WERI-Rb-1 (cell line): ENCODE measurements at regions not wholly inside any gene's neighbourhood (a gene's known extent, or its start where the extent isn't known, plus 50 kb on each side); places are given as distances from the start of the nearest gene placed in this dataset.

ENCODE experiments used
- DNase-seq: peaks from one replicate; pipeline ENCODE4 v3.0.0-alpha.2; 2020
- H3K27ac ChIP-seq: fragments of 250-450 bp; sonication (Bioruptor Pico); 2 replicates; pipeline ENCODE4 v1.5.1; 2020; ENCODE audit warnings: mild to moderate bottlenecking, moderate library complexity
- H3K27me3 ChIP-seq: fragments of 250-450 bp; sonication (Bioruptor Pico); 2 replicates; pipeline ENCODE4 v1.5.1; 2021; ENCODE audit warnings: mild to moderate bottlenecking, low read depth, moderate library complexity; ENCODE audit not compliant: insufficient read depth, severe bottlenecking
- H3K36me3 ChIP-seq: fragments of 250-450 bp; sonication (Bioruptor Pico); 2 replicates; pipeline ENCODE4 v1.5.1; 2020; ENCODE audit warnings: mild to moderate bottlenecking, moderate library complexity
- H3K4me3 ChIP-seq: 2 replicates; pipeline ENCODE4 v1.5.1; 2011; ENCODE audit warnings: low read depth, mild to moderate bottlenecking, control low read depth, low read length
- H3K9me3 ChIP-seq: fragments of 250-450 bp; sonication (Bioruptor Pico); 2 replicates; pipeline ENCODE4 v1.5.1; 2021; ENCODE audit warnings: mild to moderate bottlenecking, moderate library complexity; ENCODE audit not compliant: severe bottlenecking
- CTCF ChIP-seq: IDR thresholded peaks from 2 replicates; pipeline ENCODE4 v1.5.1; 2011; ENCODE audit warnings: low read depth, mild to moderate bottlenecking, control low read depth, inconsistent platforms, low read length

GRCh38 chr9:108628316-108628715 is 227.5 kb downstream of the ACTL7B start:
- peaks cover 2% of the 10 kb centered on the region for H3K36me3 ChIP-seq

GRCh38 chr9:108626743-108627142 is 229.0 kb downstream of the ACTL7B start:
- Histone ChIP-seq H3K27me3 (no peaks in the 10 kb centered on the region), H3K4me3 (no peak overlapping the region), H3K27ac (no peak overlapping the region), H3K36me3 (peaks cover 2% of the 10 kb centered on the region), H3K9me3 (no peaks in the 10 kb centered on the region)
- DNase-seq, result no peak
- TF ChIP-seq CTCF, result no peak

More at GRCh38 chr9:108628316-108628715, 227.5 kb downstream of the ACTL7B start:
- H3K27me3 ChIP-seq, result no peaks in the 10 kb centered on the region
- no peak overlapping the region for H3K4me3 ChIP-seq
- TF ChIP-seq CTCF, result no peak
- H3K27ac ChIP-seq, result no peak overlapping the region
- DNase-seq, result no peak
- no peaks in the 10 kb centered on the region for H3K9me3 ChIP-seq

GRCh38 chr9:108621991-108622855 is 233.6 kb downstream of the ACTL7B start:
- H3K36me3 ChIP-seq, result peaks cover 6% of the 10 kb centered on the region; the same call in 1 of the 2 replicates
- no peaks in the 10 kb centered on the region for H3K27me3 ChIP-seq
- TF ChIP-seq CTCF, result no peak
- no peaks in the 10 kb centered on the region for H3K9me3 ChIP-seq
- H3K27ac ChIP-seq, result no peak overlapping the region
- no peak for DNase-seq
- no peak overlapping the region for H3K4me3 ChIP-seq

- Histone ChIP-seq H3K9me3 (no peaks in the 10 kb centered on the region), H3K4me3 (no peak overlapping the region), H3K36me3 (peaks cover 6% of the 10 kb centered on the region; the same call in 1 of the 2 replicates), H3K27ac (no peak overlapping the region), H3K27me3 (no peaks in the 10 kb centered on the region)
- no peak for DNase-seq
- no peak for TF ChIP-seq CTCF
Measured at GRCh38 chr9:108620767-108621166, 235.0 kb downstream of the ACTL7B start.

GRCh38 chr9:108618906-108619550 is 236.8 kb downstream of the ACTL7B start:
- Histone ChIP-seq H3K36me3 (peaks cover 6% of the 10 kb centered on the region; the same call in 1 of the 2 replicates), H3K9me3 (no peaks in the 10 kb centered on the region), H3K27me3 (no peaks in the 10 kb centered on the region), H3K4me3 (no peak overlapping the region), H3K27ac (no peak overlapping the region)
- no peak for DNase-seq
- no peak for TF ChIP-seq CTCF
